ENCODE measurements at regions not wholly inside any gene's neighbourhood (a gene's known extent, or its start where the extent isn't known, plus 50 kb on each side); places are given as distances from the start of the nearest gene placed in this dataset.

- no peaks in the 10 kb centered on the region for H3K36me3 ChIP-seq (ENCODE audit: control insufficient read depth in 2 of 4, insufficient read depth in 4 of 4, low read length in 3 of 4)
- no peaks in the 10 kb centered on the region for H4K20me1 ChIP-seq (replicated peaks in 1 of 2; ENCODE audit: control insufficient read depth in 1 of 2, insufficient read depth in 2 of 2, low read length in 2 of 2)
- H3K14ac ChIP-seq (ENCODE audit: insufficient read length) = no peak overlapping the region
- no peak overlapping the region for H3K27ac ChIP-seq (ENCODE audit: low read depth, low read length)
- H3K4me1 ChIP-seq (replicated peaks in 1 of 4; ENCODE audit: control insufficient read depth in 3 of 4, insufficient read depth in 4 of 4, low read length in 3 of 4) = no peaks in the 10 kb centered on the region
- FAIRE-seq = no peak
- no peak overlapping the region for H2AK5ac ChIP-seq (ENCODE audit: low read depth, low read length)
- H2BK20ac ChIP-seq (ENCODE audit: low read length) = no peak overlapping the region
- DNase-seq (ENCODE audit: low read depth in 1 of 2, low spot score in 2 of 2) = no peak
- H2BK120ac ChIP-seq (replicated peaks; ENCODE audit: low read depth, low read length) = no peak overlapping the region
- no peak overlapping the region for H3K23ac ChIP-seq (ENCODE audit: insufficient read length)
- no peak overlapping the region for H3K56ac ChIP-seq (replicated peaks; ENCODE audit: insufficient read length, low read depth, low read length)
- no peak overlapping the region for H3K4me2 ChIP-seq (ENCODE audit: insufficient read depth in 1 of 2, low read depth in 2 of 2, low read length in 2 of 2)
- H2BK15ac ChIP-seq (ENCODE audit: low read length) = no peak overlapping the region
- H3K79me1 ChIP-seq (ENCODE audit: low read depth, low read length) = no peaks in the 10 kb centered on the region
- H3K9me3 ChIP-seq (ENCODE audit: insufficient read depth in 2 of 2, low read depth in 1 of 2, low read length in 1 of 2) = 0 out of 4 replicates have a peak, but pooled peaks cover 0 to 3% of the 10 kb centered on the region in 2 experiments
- H4K8ac ChIP-seq (ENCODE audit: extremely low read depth, insufficient read depth, low read length) = no peak overlapping the region
- H3K18ac ChIP-seq (ENCODE audit: extremely low read depth, low read length) = no peak overlapping the region
- CTCF ChIA-PET (ENCODE audit: partially characterized antibody) = no interaction called here
- WGBS, 2 experiments (ENCODE audit: extremely low coverage in 1 of 2, insufficient coverage in 1 of 2, insufficient read length in 1 of 2, insufficient replicate concordance in 2 of 2, low coverage in 1 of 2, low lambda C conversion rate in 2 of 2, missing lambda C conversion rate in 1 of 2) = 90% methylated on average over 1 of the region's 1 CpG; no CpG with 5 or more reads in 1 of the 2 experiments
- no peak overlapping the region for H2BK5ac ChIP-seq (ENCODE audit: low read depth, low read length)
- H3K79me2 ChIP-seq (ENCODE audit: control insufficient read depth in 1 of 2, insufficient read depth in 2 of 2, low read length in 2 of 2) = no peaks in the 10 kb centered on the region
- no peak overlapping the region for H4K5ac ChIP-seq (ENCODE audit: insufficient read length, low read depth, low read length)
- POLR2A ChIA-PET (ENCODE audit: partially characterized antibody) = no interaction called here
- H2AFZ ChIP-seq (ENCODE audit: low read length) = no peak overlapping the region
- no peak overlapping the region for H3K9ac ChIP-seq (replicated peaks in 1 of 4; ENCODE audit: extremely low read depth in 1 of 4, low read depth in 3 of 4, low read length in 3 of 4)
- H4K91ac ChIP-seq (replicated peaks; ENCODE audit: insufficient read length, low read length) = no peak overlapping the region
- H2BK12ac ChIP-seq (ENCODE audit: low read depth, low read length) = no peak overlapping the region
- H3K4me3 ChIP-seq (ENCODE audit: extremely low read depth in 1 of 4, insufficient read depth in 2 of 4, low read depth in 3 of 4, low read length in 4 of 4) = no peak overlapping the region
- H3K23me2 ChIP-seq (ENCODE audit: low read depth, low read length) = no peaks in the 10 kb centered on the region
- no peak overlapping the region for H3K4ac ChIP-seq (replicated peaks; ENCODE audit: insufficient read length, low read depth, low read length)
- H3K27me3 ChIP-seq (replicated peaks in 1 of 4; ENCODE audit: control insufficient read depth in 3 of 4, extremely low read depth in 1 of 4, insufficient read depth in 3 of 4, low read length in 3 of 4) = no peaks in the 10 kb centered on the region
- no peak for TF ChIP-seq KDM4A (IDR thresholded peaks at IDR 0.05; ENCODE audit: low read depth, low read length, severe bottlenecking)
- TF ChIP-seq BRCA1 (IDR thresholded peaks at IDR 0.05; ENCODE audit: low read depth, low read length) = no peak
These were observed 2348.7 kb upstream of the ACO1 start for GRCh38 chr9:30035761-30036160.
